B cell (primary cell): ENCODE measurements at regions not wholly inside any gene's neighbourhood (a gene's known extent, or its start where the extent isn't known, plus 50 kb on each side); places are given as distances from the start of the nearest gene placed in this dataset.

Experiments
- ATAC-seq: fragments of 200-7000 bp; cut with Tn5 transposase; one replicate; pipeline ENCODE4 v1.10.0; 2021; ENCODE audit warnings: low read depth, mild to moderate bottlenecking, moderate number of reproducible peaks, moderate library complexity
- CTCF ChIA-PET: fragments of 350-600 bp; sonication (Branson Sonifier 250); formaldehyde crosslinking; loops from one replicate; lab custom pipeline; 2021; ENCODE audit warnings: antibody characterized with exemption, inconsistent platforms; lab: Charles Lee
- POLR2A ChIA-PET: fragments of 350-600 bp; sonication (Branson Sonifier 250); formaldehyde crosslinking; loops from one replicate; lab custom pipeline; 2021; ENCODE audit warnings: antibody characterized with exemption; lab: Charles Lee
- DNase-seq: peaks from one replicate; pipeline ENCODE4 v3.0.0; 2013
- H2AFZ ChIP-seq: 2 replicates; pipeline ENCODE4 v1.6.1; 2012; ENCODE audit warnings: mild to moderate bottlenecking, low read depth, low read length; ENCODE audit not compliant: insufficient read depth, poor library complexity, severe bottlenecking
- H3K27ac ChIP-seq, 2 donors: 1 replicate in 1 of 2; 2 replicates in 1 of 2; pipeline ENCODE4 v1.5.1; 2012 to 2013; ENCODE audit warnings: low read length in 2 of 2, mild to moderate bottlenecking in 2 of 2, moderate library complexity in 1 of 2
- H3K27me3 ChIP-seq, 4 experiments: fragments of 200-600 bp in 1 of 4; sonication (generic) in 1 of 4; replicated peaks in 1 of 4; 1 replicate in 2 of 4; 2 replicates in 2 of 4; pipeline versions ENCODE4 v1.6.1 to v1.7.0; 2013 to 2016; ENCODE audit warnings: low read length in 3 of 4, mild to moderate bottlenecking in 2 of 4, mixed read lengths in 1 of 4, moderate library complexity in 1 of 4; ENCODE audit not compliant: insufficient read depth in 4 of 4, control insufficient read depth in 3 of 4; ENCODE audit errors: control extremely low read depth in 1 of 4
- H3K36me3 ChIP-seq, 2 experiments: replicated peaks in 1 of 2; 1 replicate in 1 of 2; 2 replicates in 1 of 2; pipeline versions ENCODE4 v1.6.1 to v1.7.1; 2013; ENCODE audit warnings: low read length in 1 of 2; ENCODE audit not compliant: insufficient read depth in 2 of 2, control insufficient read depth in 1 of 2; ENCODE audit errors: control extremely low read depth in 1 of 2, extremely low read depth in 1 of 2
- H3K4me1 ChIP-seq, 2 donors: fragments of 200-600 bp in 1 of 2; sonication (generic) in 1 of 2; 1 replicate in 1 of 2; 2 replicates in 1 of 2; pipeline versions ENCODE4 v1.5.1 to v1.6.1; 2013 to 2017; ENCODE audit warnings: low read length in 2 of 2; ENCODE audit not compliant: control insufficient read depth in 2 of 2, insufficient read depth in 2 of 2
- H3K4me2 ChIP-seq: replicated peaks from 2 replicates; pipeline ENCODE3; 2012; ENCODE audit warnings: mild to moderate bottlenecking, low read depth, low read length; ENCODE audit not compliant: poor library complexity, severe bottlenecking
- H3K4me3 ChIP-seq, 5 experiments: fragments of 200-600 bp in 1 of 5; sonication (generic) in 1 of 5; 1 replicate in 3 of 5; 2 replicates in 2 of 5; pipeline versions ENCODE4 v1.5.1 to v1.7.0; 2011 to 2016; ENCODE audit warnings: low read length in 4 of 5, mild to moderate bottlenecking in 4 of 5, low read depth in 2 of 5, control low read depth in 1 of 5, moderate library complexity in 1 of 5; ENCODE audit not compliant: insufficient read depth in 1 of 5; ENCODE audit errors: control extremely low read depth in 1 of 5, extremely low read depth in 1 of 5
- H3K79me2 ChIP-seq: fragments of 200-600 bp; sonication (generic); one replicate; pipeline ENCODE4 v1.6.0; 2016; ENCODE audit warnings: low read length; ENCODE audit not compliant: control insufficient read depth, insufficient read depth
- H3K9ac ChIP-seq: fragments of 200-600 bp; sonication (generic); 2 replicates; pipeline ENCODE4 v1.6.1; 2017; ENCODE audit warnings: mild to moderate bottlenecking, low read length, moderate library complexity
- H3K9me3 ChIP-seq, 3 donors: one replicate each; pipeline versions ENCODE4 v1.6.1 to v1.7.1; 2013; ENCODE audit warnings: low read length in 2 of 3; ENCODE audit not compliant: control insufficient read depth in 2 of 3, insufficient read depth in 1 of 3; ENCODE audit errors: control extremely low read depth in 1 of 3
- H4K20me1 ChIP-seq: 2 replicates; pipeline ENCODE4 v1.6.0; 2012; ENCODE audit warnings: mild to moderate bottlenecking, low read length; ENCODE audit not compliant: insufficient read depth, control insufficient read depth, poor library complexity, severe bottlenecking
- H3K27ac Mint-ChIP-seq: one replicate; pipeline ENCODE4 v1.8.0; 2021; ENCODE audit warnings: mixed read lengths
- H3K27me3 Mint-ChIP-seq: one replicate; pipeline ENCODE4 v1.8.0; 2021; ENCODE audit warnings: mixed read lengths
- H3K4me1 Mint-ChIP-seq: one replicate; pipeline ENCODE4 v1.8.0; 2021; ENCODE audit warnings: mixed read lengths
- H3K4me3 Mint-ChIP-seq: one replicate; pipeline ENCODE4 v1.8.0; 2021; ENCODE audit warnings: mixed read lengths
- H3K9me3 Mint-ChIP-seq: one replicate; pipeline ENCODE4 v1.8.0; 2022; ENCODE audit warnings: mixed read lengths; ENCODE audit not compliant: insufficient read depth
- EZH2 ChIP-seq: IDR thresholded peaks from 2 replicates; pipeline ENCODE4 v1.6.1; 2012; ENCODE audit warnings: borderline replicate concordance, low read depth, mild to moderate bottlenecking, moderate library complexity, low read length; ENCODE audit not compliant: insufficient read depth, poor library complexity, severe bottlenecking
- WGBS: methylation state at CpG from one replicate; pipeline ENCODE4 v1.1.5; 2013; ENCODE audit warnings: missing lambda C conversion rate; ENCODE audit not compliant: insufficient coverage; 5-methylcytosine and 5-hydroxymethylcytosine counted together
- intact Hi-C: fragments of 100-400 bp; cut with micrococcal nuclease; formaldehyde crosslinking; loops from one replicate; pipeline ENCODE4 v1.10.0; 2022
- TF ChIP-seq, protein P1 (sequence below): fragments of 200-600 bp; IDR thresholded peaks from one replicate; pipeline ENCODE4 v1.8.0; 2022; ENCODE audit warnings: antibody characterized with exemption, mild to moderate bottlenecking

GRCh38 chr2:239821694-239822075, 203.5 kb downstream of the NDUFA10 start:
- no peak for DNase-seq
- CTCF ChIA-PET: no interaction called here

DNA sequence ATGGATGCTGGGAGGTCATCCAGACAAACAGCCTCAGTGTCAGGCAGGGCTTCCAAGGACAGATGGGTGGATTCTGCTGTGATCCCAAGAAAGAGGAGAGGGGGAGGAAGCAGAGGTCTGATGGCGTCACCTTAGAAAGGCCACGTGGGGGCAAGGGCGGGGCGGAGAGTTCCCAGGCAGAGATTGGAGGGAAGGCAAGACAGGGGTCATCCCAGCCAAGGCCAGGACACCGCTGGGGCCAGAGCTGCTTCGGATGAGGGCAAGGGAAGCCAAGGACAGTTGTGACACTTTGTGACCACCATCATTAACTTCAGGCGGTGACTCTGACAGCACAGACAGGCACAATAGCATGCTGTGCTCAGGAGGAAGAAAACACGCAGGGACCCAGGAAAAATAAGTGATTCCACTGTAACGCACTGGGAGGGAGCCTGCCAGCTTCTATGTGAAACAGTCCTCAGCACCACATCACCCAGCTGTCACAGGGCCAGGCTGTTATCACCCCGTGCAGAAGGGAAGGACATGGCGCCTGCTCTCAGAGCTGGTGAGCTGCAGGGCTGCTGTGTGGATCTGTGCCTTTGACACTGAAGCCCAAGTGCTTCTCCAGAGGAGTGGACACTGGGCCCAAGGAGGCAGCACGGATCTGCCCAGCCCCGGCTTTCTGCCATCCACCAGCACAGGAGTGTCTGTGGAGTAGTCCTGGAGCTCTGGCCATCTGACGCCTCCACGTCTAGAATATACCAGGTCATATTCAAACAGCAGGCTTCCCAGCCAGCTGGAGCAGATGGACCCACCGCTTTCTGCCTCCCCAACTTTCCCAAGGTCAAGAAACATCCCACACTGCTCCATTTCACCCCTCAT, 204.1 kb downstream of the NDUFA10 start:
- POLR2A ChIA-PET: no interaction called here
- peaks cover 18% of the 10 kb centered on the region for H3K27me3 Mint-ChIP-seq
- Histone ChIP-seq H2AFZ (no peak overlapping the region), H3K79me2 (no peaks in the 10 kb centered on the region), H3K4me3 (no peak overlapping the region), H3K36me3 (no peaks in the 10 kb centered on the region), H3K4me1 (no peaks in the 10 kb centered on the region), H3K9me3 (no peaks in the 10 kb centered on the region), H3K27ac (no peak overlapping the region), H3K27me3 (no peaks in the 10 kb centered on the region), H3K4me2 (no peak overlapping the region), H4K20me1 (no peaks in the 10 kb centered on the region), H3K9ac (no peak overlapping the region)
- TF ChIP-seq EZH2: no peak
- TF ChIP-seq, protein P1, sequence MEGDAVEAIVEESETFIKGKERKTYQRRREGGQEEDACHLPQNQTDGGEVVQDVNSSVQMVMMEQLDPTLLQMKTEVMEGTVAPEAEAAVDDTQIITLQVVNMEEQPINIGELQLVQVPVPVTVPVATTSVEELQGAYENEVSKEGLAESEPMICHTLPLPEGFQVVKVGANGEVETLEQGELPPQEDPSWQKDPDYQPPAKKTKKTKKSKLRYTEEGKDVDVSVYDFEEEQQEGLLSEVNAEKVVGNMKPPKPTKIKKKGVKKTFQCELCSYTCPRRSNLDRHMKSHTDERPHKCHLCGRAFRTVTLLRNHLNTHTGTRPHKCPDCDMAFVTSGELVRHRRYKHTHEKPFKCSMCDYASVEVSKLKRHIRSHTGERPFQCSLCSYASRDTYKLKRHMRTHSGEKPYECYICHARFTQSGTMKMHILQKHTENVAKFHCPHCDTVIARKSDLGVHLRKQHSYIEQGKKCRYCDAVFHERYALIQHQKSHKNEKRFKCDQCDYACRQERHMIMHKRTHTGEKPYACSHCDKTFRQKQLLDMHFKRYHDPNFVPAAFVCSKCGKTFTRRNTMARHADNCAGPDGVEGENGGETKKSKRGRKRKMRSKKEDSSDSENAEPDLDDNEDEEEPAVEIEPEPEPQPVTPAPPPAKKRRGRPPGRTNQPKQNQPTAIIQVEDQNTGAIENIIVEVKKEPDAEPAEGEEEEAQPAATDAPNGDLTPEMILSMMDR: no peak
- ATAC-seq (no peak), DNase-seq (no peak)
- CTCF ChIA-PET: no interaction called here
- no peak overlapping the region for H3K27ac Mint-ChIP-seq
- H3K9me3 Mint-ChIP-seq: no peaks in the 10 kb centered on the region
- H3K4me3 Mint-ChIP-seq: no peak overlapping the region
- no peaks in the 10 kb centered on the region for H3K4me1 Mint-ChIP-seq
- WGBS: 82% methylated on average over 16 of the region's 16 CpGs
- intact Hi-C loops: no loop called here

More at GRCh38 chr2:239821694-239822075, 203.5 kb downstream of the NDUFA10 start:
- no peak overlapping the region for H3K9ac ChIP-seq
- no peaks in the 10 kb centered on the region for H3K27me3 ChIP-seq
- POLR2A ChIA-PET: no interaction called here
- TF ChIP-seq, protein P1: no peak
- no peak for TF ChIP-seq EZH2
- H3K4me3 Mint-ChIP-seq: no peak overlapping the region
- H3K4me1 Mint-ChIP-seq: no peaks in the 10 kb centered on the region
- no peaks in the 10 kb centered on the region for H3K79me2 ChIP-seq
- H3K9me3 ChIP-seq: no peaks in the 10 kb centered on the region
- H3K9me3 Mint-ChIP-seq: no peaks in the 10 kb centered on the region
- intact Hi-C loops: no loop called here
- H3K4me3 ChIP-seq: no peak overlapping the region
- no peak overlapping the region for H2AFZ ChIP-seq
- H3K27me3 Mint-ChIP-seq: peaks cover 18% of the 10 kb centered on the region
- no peaks in the 10 kb centered on the region for H4K20me1 ChIP-seq
- no peak overlapping the region for H3K27ac ChIP-seq
- H3K4me1 ChIP-seq: no peaks in the 10 kb centered on the region
- no peak overlapping the region for H3K4me2 ChIP-seq
- H3K27ac Mint-ChIP-seq: no peak overlapping the region
- ATAC-seq: no peak
- no peaks in the 10 kb centered on the region for H3K36me3 ChIP-seq
- 92% methylated on average over 4 of the region's 4 CpGs for WGBS
